ENCODE measurements at regions not wholly inside any gene's neighbourhood (a gene's known extent, or its start where the extent isn't known, plus 50 kb on each side); places are given as distances from the start of the nearest gene placed in this dataset.

DNA sequence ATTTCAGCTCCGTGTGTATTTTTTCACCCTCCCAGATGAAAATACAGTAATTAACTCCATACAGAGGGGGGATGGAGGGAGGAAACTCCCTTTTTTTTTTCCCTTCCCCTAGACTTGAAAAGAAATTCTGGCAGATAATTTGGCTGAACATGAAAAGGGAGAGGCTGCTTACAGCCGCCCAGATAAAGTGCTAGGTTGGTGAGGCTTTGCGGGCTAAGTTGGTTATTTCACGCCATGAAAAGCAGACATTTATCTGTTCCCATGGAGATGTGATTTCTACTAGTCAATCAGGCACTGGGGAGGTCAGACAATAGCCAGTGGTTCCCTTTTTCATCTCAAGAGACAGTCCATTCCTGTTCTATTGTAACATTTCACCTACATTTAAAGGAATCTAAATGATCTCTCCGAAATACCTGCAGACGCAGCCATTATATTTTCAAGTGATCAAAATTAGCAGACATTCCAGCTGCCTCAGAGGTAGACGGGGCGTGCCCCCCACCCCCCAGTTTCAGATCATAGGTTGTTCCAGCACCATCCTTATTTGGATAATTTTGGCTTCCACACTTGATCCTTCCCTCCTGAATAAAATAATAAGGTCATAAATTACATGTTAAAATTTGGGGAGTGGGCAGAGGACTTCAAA lies 143.9 kb upstream of the ZNF217 start:
- TF ChIP-seq, protein P1, sequence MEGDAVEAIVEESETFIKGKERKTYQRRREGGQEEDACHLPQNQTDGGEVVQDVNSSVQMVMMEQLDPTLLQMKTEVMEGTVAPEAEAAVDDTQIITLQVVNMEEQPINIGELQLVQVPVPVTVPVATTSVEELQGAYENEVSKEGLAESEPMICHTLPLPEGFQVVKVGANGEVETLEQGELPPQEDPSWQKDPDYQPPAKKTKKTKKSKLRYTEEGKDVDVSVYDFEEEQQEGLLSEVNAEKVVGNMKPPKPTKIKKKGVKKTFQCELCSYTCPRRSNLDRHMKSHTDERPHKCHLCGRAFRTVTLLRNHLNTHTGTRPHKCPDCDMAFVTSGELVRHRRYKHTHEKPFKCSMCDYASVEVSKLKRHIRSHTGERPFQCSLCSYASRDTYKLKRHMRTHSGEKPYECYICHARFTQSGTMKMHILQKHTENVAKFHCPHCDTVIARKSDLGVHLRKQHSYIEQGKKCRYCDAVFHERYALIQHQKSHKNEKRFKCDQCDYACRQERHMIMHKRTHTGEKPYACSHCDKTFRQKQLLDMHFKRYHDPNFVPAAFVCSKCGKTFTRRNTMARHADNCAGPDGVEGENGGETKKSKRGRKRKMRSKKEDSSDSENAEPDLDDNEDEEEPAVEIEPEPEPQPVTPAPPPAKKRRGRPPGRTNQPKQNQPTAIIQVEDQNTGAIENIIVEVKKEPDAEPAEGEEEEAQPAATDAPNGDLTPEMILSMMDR (IDR thresholded peaks at IDR 0.05 in 8 of 11, conservative IDR thresholded peaks at IDR 0.05 in 3 of 11) = no peak
- TF ChIP-seq POLR2AphosphoS5 (IDR thresholded peaks at IDR 0.05) (no peak), POLR2A (IDR thresholded peaks at IDR 0.05) (no peak)

Measured in spleen (tissue), 7 donors.